ENCODE measurements at regions not wholly inside any gene's neighbourhood (a gene's known extent, or its start where the extent isn't known, plus 50 kb on each side); places are given as distances from the start of the nearest gene placed in this dataset.
A peak's percentile ranks its signal among the peaks of the same experiment; 100 is the strongest.

DNA sequence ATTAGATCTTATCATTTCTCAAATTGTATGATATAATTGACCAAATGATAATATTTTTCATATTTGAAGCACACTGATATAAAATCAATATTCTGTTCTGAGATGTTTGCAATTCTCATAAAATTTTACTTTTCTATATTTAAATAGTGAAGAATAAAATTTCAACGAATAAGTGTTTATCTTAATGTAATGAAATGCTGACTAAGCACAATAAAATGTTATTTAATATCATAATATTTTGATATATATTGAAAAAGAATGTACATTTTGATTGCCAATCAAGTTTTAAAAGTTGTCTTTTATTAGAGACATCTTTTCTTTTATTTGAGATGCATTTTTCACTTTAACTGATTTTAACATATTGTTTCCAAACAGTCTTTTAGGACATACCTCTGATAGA, 416.1 kb downstream of the TAF11L14 start:
- H3K9me3 ChIP-seq (ENCODE audit: insufficient read depth in 2 of 2, low read depth in 1 of 2, low read length in 1 of 2), result no peaks in the 10 kb centered on the region
- no peak overlapping the region for H2BK120ac ChIP-seq (replicated peaks; ENCODE audit: low read depth, low read length)
- H4K20me1 ChIP-seq (replicated peaks in 1 of 2; ENCODE audit: control insufficient read depth in 1 of 2, insufficient read depth in 2 of 2, low read length in 2 of 2), result no peaks in the 10 kb centered on the region
- H3K9ac ChIP-seq (replicated peaks in 1 of 4; ENCODE audit: extremely low read depth in 1 of 4, low read depth in 3 of 4, low read length in 3 of 4), result no peak overlapping the region
- H2BK12ac ChIP-seq (ENCODE audit: low read depth, low read length), result no peak overlapping the region
- no peak overlapping the region for H3K4me2 ChIP-seq (ENCODE audit: insufficient read depth in 1 of 2, low read depth in 2 of 2, low read length in 2 of 2)
- H3K18ac ChIP-seq (ENCODE audit: extremely low read depth, low read length), result no peak overlapping the region
- DNase-seq (ENCODE audit: low read depth in 1 of 2, low spot score in 2 of 2) (no peak), FAIRE-seq (no peak)
- no peak overlapping the region for H2BK5ac ChIP-seq (ENCODE audit: low read depth, low read length)
- no peaks in the 10 kb centered on the region for H3K4me1 ChIP-seq (replicated peaks in 1 of 4; ENCODE audit: control insufficient read depth in 3 of 4, insufficient read depth in 4 of 4, low read length in 3 of 4)
- no peak overlapping the region for H3K27ac ChIP-seq (ENCODE audit: low read depth, low read length)
- no peak overlapping the region for H2AFZ ChIP-seq (ENCODE audit: low read length)
- CTCF ChIA-PET (ENCODE audit: partially characterized antibody), result no interaction called here
- H3K79me1 ChIP-seq (ENCODE audit: low read depth, low read length), result no peaks in the 10 kb centered on the region
- H2AK5ac ChIP-seq (ENCODE audit: low read depth, low read length), result no peak overlapping the region
- POLR2A ChIA-PET (ENCODE audit: partially characterized antibody), result no interaction called here
- no peak overlapping the region for H2BK15ac ChIP-seq (ENCODE audit: low read length)
- H2BK20ac ChIP-seq (ENCODE audit: low read length), result no peak overlapping the region
- no peaks in the 10 kb centered on the region for H3K79me2 ChIP-seq (ENCODE audit: control insufficient read depth in 1 of 2, insufficient read depth in 2 of 2, low read length in 2 of 2)
- no peak overlapping the region for H4K91ac ChIP-seq (replicated peaks; ENCODE audit: insufficient read length, low read length)
- H4K5ac ChIP-seq (ENCODE audit: insufficient read length, low read depth, low read length), result no peak overlapping the region
- WGBS, 2 experiments (ENCODE audit: extremely low coverage in 1 of 2, insufficient coverage in 1 of 2, insufficient read length in 1 of 2, insufficient replicate concordance in 2 of 2, low coverage in 1 of 2, low lambda C conversion rate in 2 of 2, missing lambda C conversion rate in 1 of 2), result 97% methylated on average over 1 of the region's 1 CpG; no CpG with 5 or more reads in 1 of the 2 experiments
- H3K4me3 ChIP-seq (ENCODE audit: extremely low read depth in 1 of 4, insufficient read depth in 2 of 4, low read depth in 3 of 4, low read length in 4 of 4), result no peak overlapping the region
- no peak overlapping the region for H3K4ac ChIP-seq (replicated peaks; ENCODE audit: insufficient read length, low read depth, low read length)
- H3K23me2 ChIP-seq (ENCODE audit: low read depth, low read length), result no peaks in the 10 kb centered on the region
- H4K8ac ChIP-seq (ENCODE audit: extremely low read depth, insufficient read depth, low read length), result no peak overlapping the region
- no peak overlapping the region for H3K23ac ChIP-seq (ENCODE audit: insufficient read length)
- no peaks in the 10 kb centered on the region for H3K36me3 ChIP-seq (ENCODE audit: control insufficient read depth in 2 of 4, insufficient read depth in 4 of 4, low read length in 3 of 4)
- no peak overlapping the region for H3K14ac ChIP-seq (ENCODE audit: insufficient read length)
- TF ChIP-seq MAFK (IDR thresholded peaks at IDR 0.05; ENCODE audit: low read depth, low read length), result peak; percentile 85; the same call in 1 of the 2 replicates
- no peak for TF ChIP-seq POLR2AphosphoS5 (IDR thresholded peaks at IDR 0.05; ENCODE audit: low read depth, low read length)
- H3K56ac ChIP-seq (replicated peaks; ENCODE audit: insufficient read length, low read depth, low read length), result no peak overlapping the region
- no peaks in the 10 kb centered on the region for H3K27me3 ChIP-seq (replicated peaks in 1 of 4; ENCODE audit: control insufficient read depth in 3 of 4, extremely low read depth in 1 of 4, insufficient read depth in 3 of 4, low read length in 3 of 4)

Measured in H1 (cell line).